ENCODE measurements at regions not wholly inside any gene's neighbourhood (a gene's known extent, or its start where the extent isn't known, plus 50 kb on each side); places are given as distances from the start of the nearest gene placed in this dataset.
A peak's percentile ranks its signal among the peaks of the same experiment; 100 is the strongest.

DNA sequence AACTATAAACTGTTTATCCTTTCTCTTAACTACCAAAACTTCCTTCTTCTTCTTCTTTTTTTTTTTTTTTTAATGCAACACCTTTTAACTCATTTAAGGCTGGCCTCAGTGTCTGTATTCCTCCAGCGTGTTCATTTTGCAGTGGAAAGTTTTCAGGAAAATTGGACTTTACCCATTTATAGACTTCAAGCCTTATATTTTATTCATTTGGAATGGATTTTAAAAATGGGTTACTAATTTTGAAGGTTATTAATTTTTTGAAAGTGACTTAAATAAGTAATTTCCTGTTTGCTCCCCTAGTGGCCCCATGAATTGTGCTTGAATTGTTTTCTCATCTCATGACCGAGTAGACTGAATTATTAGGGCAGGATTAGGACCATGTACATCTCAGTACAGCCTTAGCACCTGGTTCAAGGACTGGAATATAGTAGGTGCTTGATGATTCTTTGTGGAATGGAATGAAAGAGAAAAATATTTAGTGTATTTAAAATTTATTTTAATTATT lies 282.7 kb downstream of the ANKRD50 start:
- H3K9me3 ChIP-seq, result no peaks in the 10 kb centered on the region
- no peaks in the 10 kb centered on the region for H3K36me3 ChIP-seq
- TF ChIP-seq, protein P1, sequence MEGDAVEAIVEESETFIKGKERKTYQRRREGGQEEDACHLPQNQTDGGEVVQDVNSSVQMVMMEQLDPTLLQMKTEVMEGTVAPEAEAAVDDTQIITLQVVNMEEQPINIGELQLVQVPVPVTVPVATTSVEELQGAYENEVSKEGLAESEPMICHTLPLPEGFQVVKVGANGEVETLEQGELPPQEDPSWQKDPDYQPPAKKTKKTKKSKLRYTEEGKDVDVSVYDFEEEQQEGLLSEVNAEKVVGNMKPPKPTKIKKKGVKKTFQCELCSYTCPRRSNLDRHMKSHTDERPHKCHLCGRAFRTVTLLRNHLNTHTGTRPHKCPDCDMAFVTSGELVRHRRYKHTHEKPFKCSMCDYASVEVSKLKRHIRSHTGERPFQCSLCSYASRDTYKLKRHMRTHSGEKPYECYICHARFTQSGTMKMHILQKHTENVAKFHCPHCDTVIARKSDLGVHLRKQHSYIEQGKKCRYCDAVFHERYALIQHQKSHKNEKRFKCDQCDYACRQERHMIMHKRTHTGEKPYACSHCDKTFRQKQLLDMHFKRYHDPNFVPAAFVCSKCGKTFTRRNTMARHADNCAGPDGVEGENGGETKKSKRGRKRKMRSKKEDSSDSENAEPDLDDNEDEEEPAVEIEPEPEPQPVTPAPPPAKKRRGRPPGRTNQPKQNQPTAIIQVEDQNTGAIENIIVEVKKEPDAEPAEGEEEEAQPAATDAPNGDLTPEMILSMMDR (IDR thresholded peaks at IDR 0.05), result no peak
- intact Hi-C loops (cut with DNase I), result no loop called here
- no peak overlapping the region for H3K27ac ChIP-seq
- no peaks in the 10 kb centered on the region for H3K27me3 ChIP-seq (ENCODE audit: low read depth)
- DNase-seq, result no peak
- no peak overlapping the region for H3K4me3 ChIP-seq
- peaks cover 22% of the 10 kb centered on the region for H3K4me1 ChIP-seq
- no peak for ATAC-seq

DNA sequence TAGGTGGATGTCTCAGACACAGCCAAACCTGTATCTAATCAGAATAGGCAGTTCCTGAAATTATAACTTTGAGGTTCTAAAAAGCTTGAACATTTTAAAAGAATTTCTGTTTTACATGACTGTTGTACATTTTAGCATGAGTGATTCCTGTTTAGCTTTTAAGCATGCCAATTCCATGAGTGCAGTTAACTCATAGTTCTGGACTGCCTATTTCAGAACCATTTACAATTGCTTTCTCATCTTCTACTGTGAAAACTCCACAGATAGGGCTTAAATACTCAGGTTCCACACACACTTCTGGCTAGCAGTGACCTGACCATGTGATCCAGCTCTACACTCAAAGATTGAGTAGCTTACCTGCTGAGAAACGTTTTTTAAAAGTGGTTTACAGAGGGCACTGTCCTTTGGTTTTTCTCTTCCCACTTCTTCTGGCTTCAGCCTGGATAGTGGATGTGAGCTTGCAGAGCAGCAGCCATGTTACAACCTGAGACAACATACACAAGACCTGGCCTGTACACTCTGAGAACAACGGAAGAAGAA lies 280.8 kb downstream of the ANKRD50 start:
- Histone ChIP-seq H3K27ac (no peak overlapping the region), H3K4me1 (peaks cover 20% of the 10 kb centered on the region), H3K27me3 (ENCODE audit: low read depth) (no peaks in the 10 kb centered on the region), H3K4me3 (no peak overlapping the region), H3K9me3 (no peaks in the 10 kb centered on the region), H3K36me3 (no peaks in the 10 kb centered on the region)
- TF ChIP-seq, protein P1 (IDR thresholded peaks at IDR 0.05), result no peak
- intact Hi-C loops (cut with DNase I), result no loop called here
- ATAC-seq (no peak), DNase-seq (no peak)

DNA sequence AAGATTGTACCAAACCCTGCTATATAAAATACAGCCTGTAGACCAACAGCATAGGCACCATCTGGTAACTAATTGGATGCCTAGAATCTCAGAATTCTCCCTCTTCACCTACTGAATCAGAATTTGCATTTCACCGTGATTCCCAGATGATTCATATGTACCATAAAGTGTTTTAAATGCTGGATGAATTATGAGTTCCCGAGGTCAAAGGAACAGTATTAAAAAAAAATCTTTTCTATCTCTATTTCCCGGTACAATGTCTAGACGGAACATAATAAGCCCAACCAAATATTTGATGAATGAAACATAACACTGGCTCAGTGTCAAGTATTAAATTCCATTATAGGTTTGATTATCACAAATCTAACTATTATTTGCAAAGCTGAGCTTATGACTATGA lies 280.0 kb downstream of the ANKRD50 start:
- ATAC-seq (peak in 1 of 2 donors; percentile 34), DNase-seq (no peak)
- intact Hi-C loops (cut with DNase I), result no loop called here
- Histone ChIP-seq H3K36me3 (no peaks in the 10 kb centered on the region), H3K27ac (no peak overlapping the region), H3K27me3 (ENCODE audit: low read depth) (no peaks in the 10 kb centered on the region), H3K4me1 (peaks cover 14% of the 10 kb centered on the region), H3K4me3 (no peak overlapping the region), H3K9me3 (no peaks in the 10 kb centered on the region)
- TF ChIP-seq, protein P1 (IDR thresholded peaks at IDR 0.05), result no peak

DNA sequence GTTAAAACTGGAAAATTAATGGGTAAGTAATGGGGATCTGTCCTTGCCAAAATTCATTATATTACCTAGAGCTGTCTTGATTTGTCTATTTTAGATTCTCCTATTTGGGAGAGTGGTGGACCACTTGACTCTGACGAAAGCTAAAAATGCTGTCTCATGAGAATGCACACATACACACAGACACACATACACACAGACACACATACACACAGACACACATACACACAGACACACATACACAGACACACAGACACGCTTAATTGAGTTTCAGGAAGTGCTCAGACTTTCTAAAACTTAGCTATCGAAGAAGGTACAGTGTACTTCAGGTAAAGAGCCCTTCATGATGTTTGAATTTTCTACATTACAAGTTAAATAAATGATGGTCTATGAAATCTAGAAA lies 279.5 kb downstream of the ANKRD50 start:
- intact Hi-C loops (cut with DNase I), result no loop called here
- peak; percentile 39 to 52 for ATAC-seq
- H3K4me3 ChIP-seq, result no peak overlapping the region
- H3K4me1 ChIP-seq, result peaks cover 11% of the 10 kb centered on the region
- TF ChIP-seq, protein P1 (IDR thresholded peaks at IDR 0.05), result no peak
- H3K36me3 ChIP-seq, result no peaks in the 10 kb centered on the region
- H3K27me3 ChIP-seq (ENCODE audit: low read depth), result no peaks in the 10 kb centered on the region
- DNase-seq, result no peak
- no peak overlapping the region for H3K27ac ChIP-seq
- no peaks in the 10 kb centered on the region for H3K9me3 ChIP-seq

DNA sequence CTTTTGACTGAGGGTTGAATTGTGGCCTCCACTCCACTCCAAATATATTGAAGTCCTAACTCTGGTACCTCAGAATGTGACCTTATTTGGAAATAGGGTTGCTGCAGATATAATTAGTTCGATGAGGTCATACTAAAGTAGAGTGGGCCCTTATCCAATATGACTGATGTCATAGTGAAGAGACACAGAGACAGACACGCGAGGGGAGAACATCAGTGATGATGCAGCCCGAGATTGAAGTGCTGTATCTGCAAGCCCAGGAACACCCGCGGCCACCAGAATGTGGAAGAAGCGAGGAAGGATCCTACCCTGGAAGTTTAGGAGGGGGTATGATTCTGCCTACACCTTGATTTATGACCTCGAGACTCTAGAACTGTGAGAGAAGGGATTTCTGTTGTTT lies 279.0 kb downstream of the ANKRD50 start:
- TF ChIP-seq, protein P1 (IDR thresholded peaks at IDR 0.05), result no peak
- H3K9me3 ChIP-seq, result no peaks in the 10 kb centered on the region
- intact Hi-C loops (cut with DNase I), result no loop called here
- H3K27ac ChIP-seq, result no peak overlapping the region
- H3K36me3 ChIP-seq, result no peaks in the 10 kb centered on the region
- ATAC-seq (peak in 1 of 2 donors; percentile 31), DNase-seq (no peak)
- no peaks in the 10 kb centered on the region for H3K27me3 ChIP-seq (ENCODE audit: low read depth)
- peaks cover 12% of the 10 kb centered on the region for H3K4me1 ChIP-seq
- no peak overlapping the region for H3K4me3 ChIP-seq

Measured in lower lobe of right lung (tissue), 2 donors.